Activated CD4-positive, alpha-beta T cell treated with anti-CD3 and anti-CD28 coated beads, Interleukin-2, amount 10 ng/mL, durations not matched to agents 24 days and 14 days (primary cell): ENCODE measurements at regions not wholly inside any gene's neighbourhood (a gene's known extent, or its start where the extent isn't known, plus 50 kb on each side); places are given as distances from the start of the nearest gene placed in this dataset.

Source experiments
- DNase-seq: peaks from one replicate; pipeline ENCODE4 v3.0.0; 2022
- H3K27ac Mint-ChIP-seq: one replicate; pipeline ENCODE4 v1.8.0; 2022; ENCODE audit warnings: mild to moderate bottlenecking, mixed read lengths
- H3K27me3 Mint-ChIP-seq: one replicate; pipeline ENCODE4 v1.8.0; 2022; ENCODE audit warnings: mixed read lengths
- H3K36me3 Mint-ChIP-seq: one replicate; pipeline ENCODE4 v1.8.0; 2022; ENCODE audit warnings: low read depth, mild to moderate bottlenecking, mixed read lengths
- H3K4me1 Mint-ChIP-seq: one replicate; pipeline ENCODE4 v1.8.0; 2021; ENCODE audit warnings: mixed read lengths
- H3K4me3 Mint-ChIP-seq: one replicate; pipeline ENCODE4 v1.8.0; 2022; ENCODE audit warnings: mild to moderate bottlenecking, moderate library complexity, mixed read lengths
- H3K9me3 Mint-ChIP-seq: one replicate; pipeline ENCODE4 v1.8.0; 2021; ENCODE audit warnings: mixed read lengths
- intact Hi-C: fragments of 100-400 bp; cut with micrococcal nuclease; formaldehyde crosslinking; loops from one replicate; pipeline ENCODE4 v1.15.1; 2023

- peaks cover 4% of the 10 kb centered on the region for H3K27me3 Mint-ChIP-seq
- no peaks in the 10 kb centered on the region for H3K36me3 Mint-ChIP-seq
- no peak overlapping the region for H3K4me3 Mint-ChIP-seq
- no peak overlapping the region for H3K27ac Mint-ChIP-seq
- H3K9me3 Mint-ChIP-seq: peaks cover 4% of the 10 kb centered on the region
- H3K4me1 Mint-ChIP-seq: no peaks in the 10 kb centered on the region
- intact Hi-C loops: no loop called here
- DNase-seq: no peak
Observed at GRCh38 chr13:43991773-43992201, 112.1 kb downstream of the LACC1 start.

- Mint-ChIP-seq H3K4me1 (no peaks in the 10 kb centered on the region), H3K9me3 (peaks cover 4% of the 10 kb centered on the region), H3K4me3 (no peak overlapping the region), H3K27me3 (peaks cover 4% of the 10 kb centered on the region), H3K27ac (no peak overlapping the region), H3K36me3 (no peaks in the 10 kb centered on the region)
- no peak for DNase-seq
- intact Hi-C loops: no loop called here
Observed at GRCh38 chr13:43992211-43992610, 112.5 kb downstream of the LACC1 start.

GRCh38 chr13:43994999-43995859 lies 115.5 kb downstream of the LACC1 start:
- Mint-ChIP-seq H3K36me3 (no peaks in the 10 kb centered on the region), H3K27me3 (peaks cover 4% of the 10 kb centered on the region), H3K4me1 (no peaks in the 10 kb centered on the region), H3K27ac (no peak overlapping the region), H3K4me3 (no peak overlapping the region), H3K9me3 (peaks cover 4% of the 10 kb centered on the region)
- intact Hi-C loops: no loop called here
- no peak for DNase-seq

DNA sequence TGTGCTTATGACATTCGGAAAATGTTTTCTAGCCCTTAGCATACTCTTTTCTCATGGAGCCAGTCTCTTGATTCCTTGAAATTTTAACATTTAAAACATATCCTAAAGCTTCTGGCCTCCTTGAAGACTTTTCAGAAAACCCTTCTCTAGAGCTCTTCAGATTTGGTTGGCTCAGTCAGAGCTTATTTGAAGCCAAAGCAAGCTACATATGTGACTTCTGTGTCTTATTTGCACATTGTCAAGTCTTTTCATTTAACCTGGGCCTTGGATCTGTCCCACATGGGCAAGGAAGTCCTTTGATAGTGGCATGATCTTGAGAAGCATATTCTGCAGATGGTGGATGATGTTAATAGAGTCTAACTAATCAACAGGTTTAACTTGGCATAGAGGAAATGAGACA lies 116.5 kb downstream of the LACC1 start:
- Mint-ChIP-seq H3K9me3 (peaks cover 4% of the 10 kb centered on the region), H3K27ac (no peak overlapping the region), H3K36me3 (no peaks in the 10 kb centered on the region), H3K4me3 (no peak overlapping the region), H3K27me3 (peaks cover 6% of the 10 kb centered on the region), H3K4me1 (no peaks in the 10 kb centered on the region)
- no peak for DNase-seq
- intact Hi-C loops: no loop called here

GRCh38 chr13:44003481-44003880 lies 123.8 kb downstream of the LACC1 start:
- Mint-ChIP-seq H3K4me3 (no peak overlapping the region), H3K27me3 (peaks cover 5% of the 10 kb centered on the region), H3K36me3 (no peaks in the 10 kb centered on the region), H3K9me3 (no peaks in the 10 kb centered on the region), H3K4me1 (no peaks in the 10 kb centered on the region), H3K27ac (no peak overlapping the region)
- intact Hi-C loops: no loop called here
- DNase-seq: no peak

DNA sequence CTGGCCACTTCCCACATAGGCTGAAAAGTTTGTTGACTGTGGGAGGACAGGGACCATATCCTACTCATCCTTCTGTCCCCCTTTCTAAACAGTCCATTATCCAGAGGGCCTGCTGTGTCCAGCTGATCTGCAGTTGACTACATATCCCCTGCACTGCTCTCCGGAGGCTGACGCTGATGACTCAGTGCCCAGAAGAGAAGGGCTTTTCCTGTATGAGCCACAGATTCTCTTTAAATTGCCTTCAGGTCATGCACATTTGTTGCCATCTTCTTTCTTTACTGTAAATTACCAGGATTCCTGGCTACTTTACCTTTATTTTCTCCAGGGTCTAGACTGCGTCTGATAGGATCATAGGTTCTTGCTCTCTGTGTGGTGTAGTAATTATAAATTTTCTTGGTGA lies 125.2 kb downstream of the LACC1 start:
- H3K4me3 Mint-ChIP-seq: no peak overlapping the region
- H3K9me3 Mint-ChIP-seq: no peaks in the 10 kb centered on the region
- no peaks in the 10 kb centered on the region for H3K36me3 Mint-ChIP-seq
- H3K27ac Mint-ChIP-seq: no peak overlapping the region
- no peaks in the 10 kb centered on the region for H3K4me1 Mint-ChIP-seq
- peaks cover 10% of the 10 kb centered on the region for H3K27me3 Mint-ChIP-seq
- intact Hi-C loops: no loop called here
- DNase-seq: no peak

DNA sequence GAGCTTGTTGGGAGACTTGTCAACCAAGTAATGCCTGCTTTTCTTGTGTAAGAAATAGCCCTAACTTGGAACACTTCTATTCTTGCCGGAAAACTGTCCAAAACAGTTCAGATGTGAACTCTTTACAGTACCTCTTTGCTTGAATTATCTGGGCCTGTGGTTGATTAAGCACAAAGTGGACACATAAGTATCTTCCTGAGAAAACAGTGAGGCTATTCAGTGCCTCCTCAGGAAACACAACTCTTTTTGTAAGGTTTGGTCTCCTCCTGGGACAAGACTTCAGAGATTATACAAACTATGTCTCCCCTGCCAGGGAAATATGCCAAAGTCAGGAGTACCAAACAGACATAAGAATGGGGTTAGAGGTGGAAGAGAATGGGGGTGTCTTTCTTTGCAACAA lies 127.7 kb downstream of the LACC1 start:
- Mint-ChIP-seq H3K27me3 (peaks cover 8% of the 10 kb centered on the region), H3K9me3 (no peaks in the 10 kb centered on the region), H3K36me3 (no peaks in the 10 kb centered on the region), H3K27ac (no peak overlapping the region), H3K4me1 (no peaks in the 10 kb centered on the region), H3K4me3 (no peak overlapping the region)
- intact Hi-C loops: no loop called here
- no peak for DNase-seq

DNA sequence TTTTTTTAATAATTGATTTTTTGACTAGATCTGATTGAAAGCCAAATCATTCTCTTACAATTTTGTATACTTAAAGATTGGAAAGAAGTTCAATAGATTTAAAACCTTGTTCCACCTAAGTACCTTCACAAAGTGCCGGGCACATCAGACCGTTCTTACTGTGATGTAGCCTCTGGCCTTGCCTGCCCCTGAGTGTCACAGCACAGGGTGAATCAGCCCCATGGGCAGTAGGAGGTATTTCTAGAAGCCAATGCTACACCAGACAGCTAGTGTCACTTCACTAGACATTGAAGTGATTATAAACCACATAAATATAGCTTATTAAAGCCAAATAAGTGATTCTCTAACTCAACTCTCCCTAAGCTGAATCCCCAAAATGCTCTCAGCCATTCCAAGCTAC lies 131.3 kb downstream of the LACC1 start:
- no peak overlapping the region for H3K27ac Mint-ChIP-seq
- H3K27me3 Mint-ChIP-seq: peaks cover 6% of the 10 kb centered on the region
- intact Hi-C loops: no loop called here
- no peaks in the 10 kb centered on the region for H3K4me1 Mint-ChIP-seq
- H3K9me3 Mint-ChIP-seq: no peaks in the 10 kb centered on the region
- no peak for DNase-seq
- no peaks in the 10 kb centered on the region for H3K36me3 Mint-ChIP-seq
- no peak overlapping the region for H3K4me3 Mint-ChIP-seq

DNA sequence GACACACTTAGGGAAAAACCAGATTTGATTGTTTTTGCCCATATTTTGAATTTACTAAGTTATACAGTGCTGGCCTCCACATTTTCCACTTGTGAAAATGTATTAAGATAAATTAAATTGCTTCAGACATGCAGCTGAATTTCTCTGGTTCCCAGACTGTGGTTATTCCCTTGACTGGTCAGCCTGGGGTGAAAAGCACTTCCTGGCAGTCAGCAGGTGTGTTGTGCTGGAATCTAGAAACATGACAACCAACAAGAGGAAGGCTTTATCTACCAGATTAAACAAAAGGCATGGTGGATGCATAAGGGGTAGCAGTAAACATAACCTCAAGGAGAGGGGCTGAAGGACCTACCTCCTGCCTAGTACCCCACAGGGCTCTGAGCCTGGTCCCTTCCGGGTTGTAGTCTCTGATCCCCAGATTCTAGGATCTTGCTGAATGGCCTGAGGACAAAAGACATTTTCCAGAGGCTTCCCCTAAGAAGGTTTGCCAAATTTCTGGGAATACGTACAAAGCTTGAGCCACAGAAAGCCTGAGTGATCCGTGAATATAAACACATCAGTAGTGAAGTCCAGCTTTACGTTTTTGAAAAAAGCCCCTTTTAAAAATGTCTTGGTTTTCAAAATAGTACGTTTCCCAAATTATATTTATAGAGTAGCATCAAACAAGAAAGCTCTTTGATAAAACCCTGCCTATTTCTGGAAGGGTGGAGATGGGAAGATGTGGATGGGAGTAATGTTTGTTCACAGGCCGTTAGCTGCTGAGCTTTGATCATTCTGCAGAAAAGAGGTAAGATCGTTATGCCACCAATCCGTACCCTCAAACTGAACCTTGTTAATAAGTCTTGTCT lies 133.4 kb downstream of the LACC1 start:
- peaks cover 7% of the 10 kb centered on the region for H3K4me1 Mint-ChIP-seq
- intact Hi-C loops: no loop called here
- H3K4me3 Mint-ChIP-seq: no peak overlapping the region
- no peak overlapping the region for H3K27ac Mint-ChIP-seq
- H3K36me3 Mint-ChIP-seq: no peaks in the 10 kb centered on the region
- no peaks in the 10 kb centered on the region for H3K9me3 Mint-ChIP-seq
- H3K27me3 Mint-ChIP-seq: peaks cover 6% of the 10 kb centered on the region
- DNase-seq: no peak

- intact Hi-C loops: no loop called here
Observed at GRCh38 chr13:44013758-44014291, 134.1 kb downstream of the LACC1 start.

DNA sequence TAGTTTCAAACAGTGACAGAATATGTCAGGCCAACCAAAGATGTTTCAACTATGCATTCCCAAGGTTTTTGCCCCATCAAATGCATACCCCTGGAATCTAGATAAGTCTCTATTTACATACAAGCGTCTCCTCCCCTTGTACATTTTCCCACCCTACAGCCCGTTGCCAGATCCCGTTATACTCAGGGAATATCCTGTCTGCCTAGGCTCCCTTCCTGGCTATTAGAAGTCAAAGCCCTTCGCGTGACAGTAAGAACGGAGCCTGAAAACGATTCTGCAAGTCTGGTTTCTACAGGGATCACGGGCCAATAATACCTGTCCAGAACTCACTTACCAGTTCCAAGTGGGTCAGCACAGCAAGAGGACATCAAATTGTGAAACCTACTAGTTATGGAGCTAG lies 134.8 kb downstream of the LACC1 start:
- H3K4me1 Mint-ChIP-seq: peaks cover 8% of the 10 kb centered on the region

More at GRCh38 chr13:44013758-44014291, 134.1 kb downstream of the LACC1 start:
- Mint-ChIP-seq H3K27ac (no peak overlapping the region), H3K36me3 (no peaks in the 10 kb centered on the region), H3K4me1 (peaks cover 8% of the 10 kb centered on the region), H3K9me3 (no peaks in the 10 kb centered on the region), H3K4me3 (no peak overlapping the region), H3K27me3 (peaks cover 6% of the 10 kb centered on the region)
- no peak for DNase-seq

DNA sequence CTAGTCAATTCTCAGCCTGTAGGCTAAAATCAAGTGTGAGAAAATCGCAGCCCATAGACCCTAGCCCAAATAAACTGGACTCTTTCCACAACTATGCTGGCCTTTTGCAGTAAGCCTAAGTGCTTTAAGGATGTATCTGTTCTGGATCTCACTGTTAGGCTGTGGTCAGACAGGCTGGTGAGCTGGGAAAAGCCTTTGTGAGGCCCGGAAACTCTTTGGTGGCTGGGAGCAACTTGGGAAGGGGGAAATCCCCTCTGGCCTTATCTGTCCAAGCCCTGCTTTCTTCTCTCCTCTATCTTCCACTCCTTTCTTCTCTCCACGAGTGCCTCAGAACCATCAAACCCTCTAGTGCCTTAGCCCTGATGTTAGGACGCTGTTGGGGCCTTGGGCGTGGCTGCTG lies 135.4 kb downstream of the LACC1 start:
- Mint-ChIP-seq H3K27me3 (peaks cover 2% of the 10 kb centered on the region), H3K4me1 (peaks cover 8% of the 10 kb centered on the region), H3K27ac (no peak overlapping the region), H3K36me3 (no peaks in the 10 kb centered on the region), H3K9me3 (no peaks in the 10 kb centered on the region), H3K4me3 (no peak overlapping the region)
- intact Hi-C loops: no loop called here
- no peak for DNase-seq

More for the DNA sequence above, 134.8 kb downstream of the LACC1 start:
- Mint-ChIP-seq H3K9me3 (no peaks in the 10 kb centered on the region), H3K27me3 (peaks cover 2% of the 10 kb centered on the region), H3K27ac (no peak overlapping the region), H3K4me3 (no peak overlapping the region), H3K36me3 (no peaks in the 10 kb centered on the region)
- DNase-seq: no peak
- intact Hi-C loops: no loop called here

DNA sequence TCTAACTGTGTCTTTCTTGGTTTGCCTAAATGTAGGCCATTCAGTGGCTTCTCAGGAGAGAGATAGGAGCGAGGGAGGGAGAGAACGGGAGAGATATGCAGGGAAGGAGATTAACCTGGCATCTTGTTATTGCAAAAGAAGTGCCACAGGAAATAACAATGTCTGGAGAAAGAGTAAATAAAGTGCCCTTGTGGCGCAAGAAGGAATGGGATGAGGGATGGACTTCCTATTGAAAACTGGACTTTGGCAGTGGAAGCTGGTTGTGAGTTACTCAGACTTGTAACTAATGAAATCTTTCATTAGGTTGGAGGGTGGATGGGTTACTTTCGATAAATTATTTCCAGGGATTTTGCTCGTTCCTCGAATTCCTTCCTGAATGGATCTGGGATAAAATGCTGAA lies 136.1 kb downstream of the LACC1 start:
- DNase-seq: no peak
- Mint-ChIP-seq H3K4me1 (peaks cover 8% of the 10 kb centered on the region), H3K27me3 (peaks cover 2% of the 10 kb centered on the region), H3K4me3 (no peak overlapping the region), H3K27ac (no peak overlapping the region), H3K36me3 (no peaks in the 10 kb centered on the region), H3K9me3 (no peaks in the 10 kb centered on the region)
- intact Hi-C loops: no loop called here

GRCh38 chr13:44017756-44018309 lies 138.1 kb downstream of the LACC1 start:
- Mint-ChIP-seq H3K9me3 (no peaks in the 10 kb centered on the region), H3K4me1 (peaks cover 8% of the 10 kb centered on the region), H3K27me3 (peaks cover 3% of the 10 kb centered on the region), H3K36me3 (no peaks in the 10 kb centered on the region), H3K27ac (no peak overlapping the region), H3K4me3 (no peak overlapping the region)
- intact Hi-C loops: no loop called here
- DNase-seq: no peak
